SJCRH30 (cell line): ENCODE measurements at regions not wholly inside any gene's neighbourhood (a gene's known extent, or its start where the extent isn't known, plus 50 kb on each side); places are given as distances from the start of the nearest gene placed in this dataset.

ENCODE experiments used
- DNase-seq, 2 experiments: peaks; one replicate each; pipeline ENCODE4 v3.0.0-alpha.2; 2015 to 2020
- H3K27ac ChIP-seq: fragments of 250-450 bp; sonication (Bioruptor Pico); 2 replicates; pipeline ENCODE4 v1.5.1; 2020; ENCODE audit warnings: mild to moderate bottlenecking, moderate library complexity
- H3K27me3 ChIP-seq: fragments of 250-450 bp; sonication (Bioruptor Pico); 2 replicates; pipeline ENCODE4 v1.5.1; 2020; ENCODE audit warnings: mild to moderate bottlenecking, moderate library complexity
- H3K36me3 ChIP-seq: fragments of 250-450 bp; sonication (Bioruptor Pico); 2 replicates; pipeline ENCODE4 v1.5.1; 2020; ENCODE audit warnings: mild to moderate bottlenecking, moderate library complexity
- H3K4me1 ChIP-seq: fragments of 250-450 bp; sonication (Bioruptor Pico); 2 replicates; pipeline ENCODE4 v1.5.1; 2020; ENCODE audit warnings: mild to moderate bottlenecking, moderate library complexity
- H3K4me3 ChIP-seq: fragments of 250-450 bp; sonication (Bioruptor Pico); 2 replicates; pipeline ENCODE4 v1.5.1; 2020; ENCODE audit warnings: mild to moderate bottlenecking, moderate library complexity
- H3K9me3 ChIP-seq: fragments of 250-450 bp; sonication (Bioruptor Pico); replicated peaks from 2 replicates; pipeline ENCODE4 v1.5.1; 2020; ENCODE audit warnings: mild to moderate bottlenecking, moderate library complexity

DNA sequence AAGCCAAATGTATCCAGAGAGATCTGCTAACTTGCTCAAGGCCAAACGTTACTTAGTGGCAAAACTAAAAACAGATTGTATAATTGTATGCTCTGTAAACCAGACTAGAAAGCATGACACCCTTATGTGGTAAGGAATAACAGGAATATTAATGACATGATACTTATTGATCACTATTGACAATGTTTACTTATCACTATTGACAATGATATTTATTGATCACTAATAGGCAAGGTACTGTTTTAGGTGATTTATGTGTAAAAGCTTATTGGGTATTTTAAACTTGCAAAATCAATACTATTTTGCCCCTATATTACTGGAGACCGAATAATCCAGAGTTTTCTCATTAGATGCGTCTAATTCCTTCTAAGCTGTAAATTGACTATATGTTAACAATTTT lies 985.1 kb downstream of the CDH11 start:
- 0 out of 2 replicates have a peak, but pooled peaks cover 4% of the 10 kb centered on the region for H3K9me3 ChIP-seq
- H3K27ac ChIP-seq: no peak overlapping the region
- H3K27me3 ChIP-seq: no peaks in the 10 kb centered on the region
- no peak for DNase-seq
- H3K36me3 ChIP-seq: no peaks in the 10 kb centered on the region
- peaks cover 8% of the 10 kb centered on the region for H3K4me1 ChIP-seq
- H3K4me3 ChIP-seq: no peak overlapping the region

DNA sequence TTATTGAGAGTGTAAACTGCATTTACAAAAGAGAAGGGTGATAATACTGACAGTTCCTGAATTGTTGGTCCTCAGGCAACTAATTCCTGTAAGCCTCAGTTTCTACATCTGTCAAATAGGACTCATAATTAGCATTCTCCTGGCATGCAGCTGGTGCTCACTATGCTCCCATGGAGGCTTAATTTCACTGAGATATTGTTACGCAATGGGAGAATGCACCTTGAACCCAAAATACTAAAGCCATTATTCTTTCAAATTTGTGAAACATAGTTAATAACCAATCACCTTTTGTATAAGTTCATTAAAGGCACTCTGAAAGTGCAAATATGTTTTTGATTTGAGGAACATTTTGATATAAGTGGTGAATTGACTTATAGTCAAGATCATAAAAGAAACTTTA lies 985.5 kb downstream of the CDH11 start:
- peaks cover 8% of the 10 kb centered on the region for H3K4me1 ChIP-seq
- H3K27ac ChIP-seq: no peak overlapping the region
- no peaks in the 10 kb centered on the region for H3K27me3 ChIP-seq
- 0 out of 2 replicates have a peak, but pooled peaks cover 4% of the 10 kb centered on the region for H3K9me3 ChIP-seq
- no peak for DNase-seq
- H3K4me3 ChIP-seq: no peak overlapping the region
- no peaks in the 10 kb centered on the region for H3K36me3 ChIP-seq

DNA sequence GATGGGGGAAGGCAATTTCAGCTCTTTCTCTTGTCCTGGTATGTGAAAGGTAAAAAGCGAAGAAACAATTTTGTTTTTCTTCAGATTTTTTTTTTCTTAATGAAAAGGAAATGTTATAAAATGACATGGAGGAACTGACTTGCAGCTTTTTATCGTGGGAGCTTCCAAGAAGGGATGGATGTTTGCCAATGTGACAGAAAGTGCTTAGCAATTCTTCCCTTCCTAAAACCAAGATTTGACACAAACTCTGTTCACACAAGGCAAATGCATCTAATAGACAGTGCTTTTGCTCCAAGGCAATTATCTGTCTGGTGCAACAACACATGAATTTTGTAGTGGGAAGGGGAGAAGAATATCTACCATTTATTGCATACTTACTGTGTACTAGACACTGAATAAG lies 988.5 kb downstream of the CDH11 start:
- H3K27me3 ChIP-seq: no peaks in the 10 kb centered on the region
- DNase-seq: no peak
- no peak overlapping the region for H3K4me3 ChIP-seq
- no peak overlapping the region for H3K27ac ChIP-seq
- H3K9me3 ChIP-seq: 0 out of 2 replicates have a peak, but pooled peaks cover 4% of the 10 kb centered on the region
- H3K4me1 ChIP-seq: peaks cover 8% of the 10 kb centered on the region
- no peaks in the 10 kb centered on the region for H3K36me3 ChIP-seq

DNA sequence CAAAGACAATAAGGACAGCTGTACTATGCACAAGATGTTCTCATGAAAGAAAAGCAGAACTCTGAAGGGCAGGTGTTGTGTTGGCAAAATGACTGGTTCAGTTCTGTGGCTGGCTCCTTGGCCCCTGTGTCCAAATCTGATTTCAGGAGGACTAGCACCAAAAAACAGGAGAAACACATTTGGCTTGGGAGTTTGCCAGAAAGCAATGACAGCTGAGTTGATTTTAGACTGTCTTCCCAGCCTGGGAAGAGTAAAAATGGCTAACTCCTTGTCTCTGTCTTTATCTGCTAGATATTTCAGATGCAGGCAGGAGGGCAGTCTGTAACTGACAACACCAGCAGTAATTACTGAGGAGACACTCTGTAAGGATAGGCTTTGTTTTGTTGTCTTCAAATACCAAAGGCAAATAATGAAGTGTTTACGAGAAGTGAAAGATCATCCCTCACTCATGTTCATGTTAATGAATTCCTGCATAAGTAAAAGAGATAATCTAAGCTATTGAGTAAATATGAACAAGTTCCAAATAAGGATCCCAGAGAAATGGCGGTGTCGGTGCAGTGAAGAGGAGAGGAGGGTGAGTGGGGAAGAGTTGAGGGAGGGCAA lies 989.0 kb downstream of the CDH11 start:
- H3K27me3 ChIP-seq: no peaks in the 10 kb centered on the region
- H3K4me1 ChIP-seq: peaks cover 8% of the 10 kb centered on the region
- H3K36me3 ChIP-seq: no peaks in the 10 kb centered on the region
- H3K9me3 ChIP-seq: 0 out of 2 replicates have a peak, but pooled peaks cover 4% of the 10 kb centered on the region
- no peak overlapping the region for H3K4me3 ChIP-seq
- peak overlapping the region; percentile 25 for H3K27ac ChIP-seq
- DNase-seq: peak; percentile 38 to 72

DNA sequence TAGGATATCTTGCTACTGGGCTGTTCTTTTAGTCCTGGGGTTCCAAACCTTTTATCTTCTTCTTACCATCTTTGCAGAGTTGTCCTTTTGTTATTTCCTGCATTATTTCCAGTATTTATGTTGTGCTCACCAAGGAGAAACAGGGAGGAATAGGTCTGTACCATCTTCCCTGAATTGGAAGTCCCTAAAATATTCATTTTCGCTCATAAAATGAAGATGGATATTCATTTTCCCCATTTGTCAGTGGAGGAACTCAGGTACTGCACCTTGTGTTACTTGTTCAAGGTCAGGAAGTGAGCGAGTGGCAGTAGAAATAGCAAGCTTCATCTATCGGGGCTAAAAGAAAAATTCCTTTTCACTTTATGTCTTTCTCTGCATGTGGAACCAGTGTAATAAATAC lies 989.7 kb downstream of the CDH11 start:
- H3K4me3 ChIP-seq: no peak overlapping the region
- 0 out of 2 replicates have a peak, but pooled peaks cover 4% of the 10 kb centered on the region for H3K9me3 ChIP-seq
- DNase-seq: no peak
- H3K27me3 ChIP-seq: no peaks in the 10 kb centered on the region
- no peaks in the 10 kb centered on the region for H3K36me3 ChIP-seq
- no peak overlapping the region for H3K27ac ChIP-seq
- H3K4me1 ChIP-seq: peaks cover 8% of the 10 kb centered on the region

DNA sequence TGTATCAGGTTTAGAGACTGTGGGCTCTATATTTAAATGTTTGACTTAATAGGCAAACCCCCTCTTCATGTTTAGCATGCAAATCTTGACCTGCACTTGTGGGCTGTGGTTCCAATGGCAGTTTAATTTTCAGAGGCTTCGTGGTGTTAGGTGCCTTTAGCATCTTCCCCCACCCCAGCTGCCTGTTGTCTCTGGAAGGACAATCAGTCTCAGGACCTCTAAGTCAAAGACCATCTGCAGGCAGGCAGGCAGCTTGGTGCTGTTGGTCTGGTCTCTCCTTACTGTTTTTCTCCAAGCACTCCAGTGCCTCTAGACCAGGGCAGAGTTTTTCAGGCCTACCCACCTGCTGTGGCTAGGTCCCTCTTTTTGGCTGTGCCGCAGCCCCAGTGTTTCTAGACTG lies 990.4 kb downstream of the CDH11 start:
- Histone ChIP-seq H3K4me3 (no peak overlapping the region), H3K27me3 (no peaks in the 10 kb centered on the region), H3K9me3 (0 out of 2 replicates have a peak, but pooled peaks cover 4% of the 10 kb centered on the region), H3K27ac (no peak overlapping the region), H3K36me3 (no peaks in the 10 kb centered on the region), H3K4me1 (peaks cover 8% of the 10 kb centered on the region)
- no peak for DNase-seq

DNA sequence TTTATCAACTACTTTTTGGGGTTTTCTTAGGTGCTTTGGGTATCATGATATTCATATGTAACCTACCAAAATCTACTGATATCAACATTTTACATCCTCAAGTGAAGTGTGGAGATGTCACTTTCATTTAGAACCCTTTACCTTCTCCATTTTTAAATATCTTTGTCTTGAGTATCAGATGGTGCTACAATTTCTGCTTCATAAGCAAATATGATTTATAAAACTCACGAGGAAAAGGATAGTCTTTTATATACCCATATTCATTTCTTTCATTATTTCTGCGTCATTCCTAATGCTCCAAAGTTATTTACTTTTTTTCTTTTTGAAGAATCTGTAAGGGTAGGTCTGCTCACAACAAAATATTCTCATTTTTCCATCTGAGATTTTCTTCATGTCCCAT lies 991.7 kb downstream of the CDH11 start:
- Histone ChIP-seq H3K4me1 (peaks cover 8% of the 10 kb centered on the region), H3K27ac (no peak overlapping the region), H3K36me3 (no peaks in the 10 kb centered on the region), H3K27me3 (no peaks in the 10 kb centered on the region), H3K4me3 (no peak overlapping the region), H3K9me3 (no peaks in the 10 kb centered on the region)
- no peak for DNase-seq

DNA sequence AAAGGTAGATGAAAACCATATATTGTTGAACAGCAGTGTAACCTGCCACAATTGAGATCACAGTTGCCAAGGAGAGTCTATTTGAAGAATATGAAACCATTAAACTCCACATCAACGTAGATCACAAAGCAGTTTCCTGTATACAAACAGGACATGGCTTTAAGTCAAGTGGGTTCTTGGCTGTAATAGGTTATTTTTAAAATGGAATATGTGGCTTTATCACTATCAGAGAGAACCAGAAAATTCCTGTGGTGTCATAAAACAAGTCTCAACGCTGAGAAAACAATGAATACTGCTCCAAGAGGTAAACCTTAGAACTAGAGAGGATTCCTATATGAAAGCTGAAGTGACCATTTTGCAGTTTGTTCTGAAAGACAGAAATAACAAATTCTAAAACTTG lies 999.7 kb downstream of the CDH11 start:
- peak in 1 of 2 experiments; percentile 11 for DNase-seq

DNA sequence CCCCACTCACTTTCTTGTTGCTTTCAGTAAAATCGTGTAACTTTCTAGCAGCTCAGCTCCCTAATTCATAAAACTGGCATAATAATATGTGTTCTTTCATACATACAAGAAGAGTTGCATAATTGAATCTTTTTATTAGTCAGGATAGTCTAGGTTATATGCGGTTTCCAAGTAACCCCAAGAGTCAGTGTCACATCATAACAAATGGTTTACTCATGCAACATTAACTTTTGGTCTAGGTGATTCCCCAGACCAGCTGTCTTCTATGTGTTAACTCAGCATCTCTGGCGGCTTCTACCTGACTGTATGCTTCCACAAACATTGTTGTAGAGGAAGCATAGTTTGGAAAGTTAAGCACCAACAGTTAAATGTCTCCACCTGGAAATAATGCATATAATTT lies 1000.4 kb downstream of the CDH11 start:
- H3K4me1 ChIP-seq: 0 out of 2 replicates have a peak, but pooled peaks cover 6% of the 10 kb centered on the region
- no peak overlapping the region for H3K27ac ChIP-seq
- H3K4me3 ChIP-seq: no peak overlapping the region
- H3K27me3 ChIP-seq: no peaks in the 10 kb centered on the region
- no peaks in the 10 kb centered on the region for H3K36me3 ChIP-seq
- no peak for DNase-seq
- no peaks in the 10 kb centered on the region for H3K9me3 ChIP-seq

More for the DNA sequence above, 999.7 kb downstream of the CDH11 start:
- no peaks in the 10 kb centered on the region for H3K27me3 ChIP-seq
- H3K36me3 ChIP-seq: no peaks in the 10 kb centered on the region
- 0 out of 2 replicates have a peak, but pooled peaks cover 6% of the 10 kb centered on the region for H3K4me1 ChIP-seq
- no peak overlapping the region for H3K4me3 ChIP-seq
- H3K9me3 ChIP-seq: no peaks in the 10 kb centered on the region
- no peak overlapping the region for H3K27ac ChIP-seq

DNA sequence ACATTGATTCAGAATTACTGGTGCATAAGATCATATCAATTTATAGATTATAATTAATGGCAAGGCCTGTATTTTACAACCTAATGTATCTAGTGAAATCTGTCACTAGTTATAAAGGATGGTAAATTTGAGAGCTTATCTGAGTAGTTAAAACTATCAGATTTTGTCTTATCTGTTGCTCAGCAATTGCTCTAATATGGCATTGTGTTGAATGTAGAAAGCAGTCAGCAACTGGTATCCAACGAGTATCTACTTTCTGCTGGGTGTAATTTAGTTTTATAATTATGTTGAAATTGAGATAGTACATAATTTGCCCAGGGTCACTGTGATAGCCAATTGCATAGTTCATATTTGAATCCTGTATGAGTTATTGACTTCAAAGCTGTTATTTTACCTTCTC lies 1005.7 kb downstream of the CDH11 start:
- Histone ChIP-seq H3K27ac (no peak overlapping the region), H3K4me1 (no peaks in the 10 kb centered on the region; the same call in 1 of the 2 replicates), H3K4me3 (no peak overlapping the region), H3K36me3 (no peaks in the 10 kb centered on the region), H3K9me3 (0 out of 2 replicates have a peak, but pooled peaks cover 11% of the 10 kb centered on the region), H3K27me3 (no peaks in the 10 kb centered on the region)
- no peak for DNase-seq

DNA sequence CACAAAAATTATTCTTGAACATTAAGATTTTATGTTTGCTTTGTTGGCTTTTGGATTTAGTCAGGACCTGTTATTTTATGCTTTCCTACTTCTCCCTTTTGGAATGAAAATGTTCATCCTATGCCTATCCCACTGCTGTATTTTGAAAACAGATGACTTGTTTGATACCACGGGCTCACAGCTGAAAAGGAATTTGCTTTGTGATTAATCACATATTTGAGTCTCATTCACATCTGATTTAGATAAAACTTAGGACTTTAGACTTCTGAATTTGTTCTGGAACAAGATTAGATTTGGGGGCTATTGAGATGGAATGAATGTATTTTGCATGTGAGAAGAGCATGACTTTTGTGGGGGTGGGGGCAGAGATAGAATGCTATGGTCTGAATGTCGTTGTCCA lies 1012.6 kb downstream of the CDH11 start:
- Histone ChIP-seq H3K9me3 (no peaks in the 10 kb centered on the region), H3K36me3 (no peaks in the 10 kb centered on the region), H3K27ac (no peak overlapping the region), H3K4me1 (no peaks in the 10 kb centered on the region), H3K27me3 (no peaks in the 10 kb centered on the region), H3K4me3 (no peak overlapping the region)
- no peak for DNase-seq

DNA sequence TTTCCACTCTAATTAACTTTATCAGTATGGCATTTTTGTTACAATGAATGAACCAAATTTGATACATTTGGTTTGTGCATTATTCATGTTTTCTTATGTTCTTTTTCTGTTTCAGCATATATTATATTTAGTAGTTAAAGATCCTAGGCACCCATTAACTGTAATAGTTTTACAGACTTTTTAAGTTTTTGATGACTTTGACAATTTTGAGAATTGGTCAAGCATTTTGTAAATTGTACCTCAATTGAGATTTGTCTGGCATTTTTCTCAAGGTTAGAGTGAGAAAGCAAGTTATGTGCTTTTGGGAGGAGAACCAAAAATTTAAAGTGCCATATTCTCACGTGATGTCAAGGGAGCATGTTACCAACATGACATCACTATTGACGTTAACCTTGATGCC lies 1019.2 kb downstream of the CDH11 start:
- Histone ChIP-seq H3K4me3 (no peak overlapping the region), H3K9me3 (no peaks in the 10 kb centered on the region; the same call in 1 of the 2 replicates), H3K4me1 (no peaks in the 10 kb centered on the region), H3K27ac (no peak overlapping the region), H3K36me3 (no peaks in the 10 kb centered on the region), H3K27me3 (no peaks in the 10 kb centered on the region)
- no peak for DNase-seq

DNA sequence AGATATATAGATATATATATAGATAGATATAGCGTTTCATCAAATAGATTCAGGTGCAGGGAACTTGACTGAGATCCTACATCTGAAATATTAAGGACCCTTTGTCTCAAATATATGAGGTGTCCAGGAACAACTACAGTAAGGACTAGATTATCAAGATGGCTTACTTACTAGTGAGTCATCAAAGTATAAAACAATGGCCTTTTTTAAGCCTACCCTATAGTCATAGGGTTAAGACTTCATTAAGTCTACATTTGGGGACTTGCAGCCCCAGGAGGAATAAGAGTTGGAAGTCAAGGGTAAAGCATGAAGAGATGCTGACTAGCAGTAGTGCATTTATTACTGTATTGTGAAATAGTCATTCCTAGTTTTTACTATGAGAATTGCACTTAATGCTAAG lies 1023.4 kb downstream of the CDH11 start:
- no peak overlapping the region for H3K27ac ChIP-seq
- no peaks in the 10 kb centered on the region; the same call in none of the 2 replicates for H3K9me3 ChIP-seq
- no peak for DNase-seq
- no peaks in the 10 kb centered on the region for H3K4me1 ChIP-seq
- H3K4me3 ChIP-seq: no peak overlapping the region
- H3K27me3 ChIP-seq: no peaks in the 10 kb centered on the region
- no peaks in the 10 kb centered on the region for H3K36me3 ChIP-seq

DNA sequence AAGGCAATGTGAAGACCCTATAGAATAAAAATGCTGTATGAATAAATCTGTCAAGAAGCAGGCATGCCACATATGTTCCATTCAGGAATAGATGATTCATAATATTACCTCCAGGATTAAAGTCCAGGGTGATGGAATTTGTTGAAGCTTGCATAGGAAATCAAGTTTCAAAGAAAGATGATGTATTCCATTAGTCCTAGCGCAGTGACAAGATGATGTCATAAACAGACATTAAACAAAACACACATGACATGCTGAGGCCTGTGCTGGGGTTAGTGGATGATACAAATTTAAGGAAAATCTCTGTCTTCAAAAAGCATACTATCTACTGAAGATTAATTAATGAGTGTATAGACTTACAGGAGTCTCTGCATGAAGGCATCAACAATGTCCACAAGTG lies 1025.2 kb downstream of the CDH11 start:
- Histone ChIP-seq H3K9me3 (no peaks in the 10 kb centered on the region; the same call in none of the 2 replicates), H3K36me3 (no peaks in the 10 kb centered on the region), H3K4me1 (no peaks in the 10 kb centered on the region), H3K27me3 (no peaks in the 10 kb centered on the region), H3K27ac (no peak overlapping the region), H3K4me3 (no peak overlapping the region)
- DNase-seq: no peak

DNA sequence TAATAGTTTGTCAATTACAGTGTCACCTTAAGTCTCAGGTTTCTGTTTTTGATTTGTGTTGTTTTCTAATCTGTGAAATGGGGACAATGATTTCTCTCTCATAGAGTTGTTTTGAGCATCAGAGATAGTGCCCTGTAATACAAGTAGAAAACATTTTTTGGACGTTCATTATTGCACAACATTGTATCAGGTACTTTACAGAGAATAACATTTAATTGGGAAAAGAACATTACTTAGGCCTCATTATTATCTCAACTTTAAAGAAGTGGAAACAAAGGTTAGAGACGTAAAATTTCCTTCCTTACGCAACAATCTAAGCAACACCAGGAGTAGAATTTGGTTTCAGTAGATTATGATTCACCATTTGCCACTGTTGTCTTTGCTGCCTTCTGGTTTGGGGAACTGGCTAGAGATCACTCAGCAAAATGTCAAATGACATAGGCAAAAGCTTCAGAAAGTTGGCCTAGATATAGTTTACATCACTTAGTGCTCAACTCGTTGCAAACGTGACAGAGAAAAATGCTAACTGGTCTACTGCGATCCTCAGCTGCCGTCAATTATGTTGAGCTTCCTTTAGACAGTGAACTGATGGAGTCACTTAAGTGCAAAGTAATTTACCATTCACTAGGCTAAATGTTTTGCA lies 1026.8 kb downstream of the CDH11 start:
- Histone ChIP-seq H3K27ac (no peak overlapping the region), H3K36me3 (no peaks in the 10 kb centered on the region), H3K4me1 (0 out of 2 replicates have a peak, but pooled peaks cover under 1% of the 10 kb centered on the region), H3K9me3 (no peaks in the 10 kb centered on the region; the same call in none of the 2 replicates), H3K27me3 (no peaks in the 10 kb centered on the region), H3K4me3 (no peak overlapping the region)
- DNase-seq: no peak
